OCI-LY1 (cell line): ENCODE measurements at regions not wholly inside any gene's neighbourhood (a gene's known extent, or its start where the extent isn't known, plus 50 kb on each side); places are given as distances from the start of the nearest gene placed in this dataset.

Experiments used
- H2AFZ ChIP-seq: fragments of 200-600 bp; sonication (generic), shearing (Covaris generic); 2 replicates; pipeline ENCODE4 v1.6.0; 2014; ENCODE audit warnings: antibody characterized with exemption, mild to moderate bottlenecking, low read length
- H3F3A ChIP-seq: fragments of 200-600 bp; sonication (generic), shearing (Covaris generic); 2 replicates; pipeline ENCODE4 v1.6.0; 2014; ENCODE audit warnings: mild to moderate bottlenecking, antibody characterized with exemption, low read length, moderate library complexity; ENCODE audit not compliant: insufficient read depth
- H3K27ac ChIP-seq: fragments of 200-600 bp; sonication (generic); 2 replicates; pipeline ENCODE4 v1.5.1; 2014; ENCODE audit warnings: low read length, mixed run types, mild to moderate bottlenecking, low read depth; ENCODE audit not compliant: poor library complexity, severe bottlenecking
- H3K27me3 ChIP-seq: fragments of 200-600 bp; sonication (generic); 2 replicates; pipeline ENCODE4 v1.6.0; 2014; ENCODE audit warnings: antibody characterized with exemption, mild to moderate bottlenecking, low read length, moderate library complexity; ENCODE audit not compliant: insufficient read depth
- H3K36me3 ChIP-seq: fragments of 200-600 bp; sonication (generic); 2 replicates; pipeline ENCODE4 v1.6.1; 2014; ENCODE audit warnings: mild to moderate bottlenecking, antibody characterized with exemption, low read length, moderate library complexity, mixed read lengths; ENCODE audit not compliant: insufficient read depth
- H3K4me1 ChIP-seq: fragments of 200-600 bp; sonication (generic); 2 replicates; pipeline ENCODE4 v1.5.1; 2014; ENCODE audit warnings: mild to moderate bottlenecking, low read length, moderate library complexity; ENCODE audit not compliant: insufficient read depth, severe bottlenecking
- H3K4me2 ChIP-seq: fragments of 200-600 bp; sonication (generic), shearing (Covaris generic); 2 replicates; pipeline ENCODE4 v1.6.1; 2014; ENCODE audit warnings: low read length
- H3K4me3 ChIP-seq: fragments of 200-600 bp; sonication (generic); 2 replicates; pipeline ENCODE4 v1.5.1; 2014; ENCODE audit warnings: low read length, low read depth, mild to moderate bottlenecking, mixed read lengths; ENCODE audit not compliant: poor library complexity, severe bottlenecking
- H3K79me2 ChIP-seq: fragments of 200-600 bp; shearing (Covaris generic); 2 replicates; pipeline ENCODE4 v1.6.1; 2016; ENCODE audit warnings: mixed run types, low read length, mixed read lengths; ENCODE audit not compliant: insufficient read depth
- H3K9ac ChIP-seq: fragments of 200-600 bp; sonication (generic), shearing (Covaris generic); 2 replicates; pipeline ENCODE4 v1.6.1; 2014; ENCODE audit warnings: mild to moderate bottlenecking, low read length, mixed read lengths
- H3K9me2 ChIP-seq: fragments of 200-600 bp; sonication (generic), shearing (Covaris generic); 2 replicates; pipeline ENCODE4 v1.6.1; 2014; ENCODE audit warnings: low read depth, mild to moderate bottlenecking, low read length, mixed read lengths
- H3K9me3 ChIP-seq: fragments of 200-600 bp; shearing (Covaris generic); 2 replicates; pipeline ENCODE4 v1.6.1; 2014; ENCODE audit warnings: low read length, mixed read lengths
- H4K20me1 ChIP-seq: fragments of 200-600 bp; sonication (generic), shearing (Covaris generic); 2 replicates; pipeline ENCODE4 v1.6.0; 2016; ENCODE audit warnings: mild to moderate bottlenecking, low read length; ENCODE audit not compliant: insufficient read depth
- EZH2 ChIP-seq: fragments of 200-600 bp; sonication (generic), shearing (Covaris generic); IDR thresholded peaks from 2 replicates; pipeline ENCODE4 v1.8.0; 2017; ENCODE audit warnings: borderline replicate concordance, mixed run types, mild to moderate bottlenecking, antibody characterized with exemption, low read length, moderate library complexity, mixed read lengths
- TF ChIP-seq, protein P1 (sequence below): fragments of 200-600 bp; sonication (generic), shearing (Covaris generic); IDR thresholded peaks from 2 replicates; pipeline ENCODE4 v1.5.1; 2017; ENCODE audit warnings: mild to moderate bottlenecking, antibody characterized with exemption, low read length, moderate library complexity, mixed read lengths

- no peaks in the 10 kb centered on the region for H3K79me2 ChIP-seq
- H3K36me3 ChIP-seq: no peaks in the 10 kb centered on the region
- no peaks in the 10 kb centered on the region for H4K20me1 ChIP-seq
- H3K9me3 ChIP-seq: no peaks in the 10 kb centered on the region
- H3K27me3 ChIP-seq: peaks cover 12% of the 10 kb centered on the region; the same call in 1 of the 2 replicates
- H3K9ac ChIP-seq: no peak overlapping the region
- H3K27ac ChIP-seq: no peak overlapping the region
- no peak overlapping the region for H3K4me2 ChIP-seq
- H3K4me3 ChIP-seq: no peak overlapping the region
- H3K4me1 ChIP-seq: no peaks in the 10 kb centered on the region
- H3F3A ChIP-seq: no peaks in the 10 kb centered on the region
- no peak for TF ChIP-seq EZH2
- TF ChIP-seq, protein P1, sequence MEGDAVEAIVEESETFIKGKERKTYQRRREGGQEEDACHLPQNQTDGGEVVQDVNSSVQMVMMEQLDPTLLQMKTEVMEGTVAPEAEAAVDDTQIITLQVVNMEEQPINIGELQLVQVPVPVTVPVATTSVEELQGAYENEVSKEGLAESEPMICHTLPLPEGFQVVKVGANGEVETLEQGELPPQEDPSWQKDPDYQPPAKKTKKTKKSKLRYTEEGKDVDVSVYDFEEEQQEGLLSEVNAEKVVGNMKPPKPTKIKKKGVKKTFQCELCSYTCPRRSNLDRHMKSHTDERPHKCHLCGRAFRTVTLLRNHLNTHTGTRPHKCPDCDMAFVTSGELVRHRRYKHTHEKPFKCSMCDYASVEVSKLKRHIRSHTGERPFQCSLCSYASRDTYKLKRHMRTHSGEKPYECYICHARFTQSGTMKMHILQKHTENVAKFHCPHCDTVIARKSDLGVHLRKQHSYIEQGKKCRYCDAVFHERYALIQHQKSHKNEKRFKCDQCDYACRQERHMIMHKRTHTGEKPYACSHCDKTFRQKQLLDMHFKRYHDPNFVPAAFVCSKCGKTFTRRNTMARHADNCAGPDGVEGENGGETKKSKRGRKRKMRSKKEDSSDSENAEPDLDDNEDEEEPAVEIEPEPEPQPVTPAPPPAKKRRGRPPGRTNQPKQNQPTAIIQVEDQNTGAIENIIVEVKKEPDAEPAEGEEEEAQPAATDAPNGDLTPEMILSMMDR: no peak
- H2AFZ ChIP-seq: no peak overlapping the region
- H3K9me2 ChIP-seq: no peaks in the 10 kb centered on the region
Observed at GRCh38 chr11:69227271-69227670, 66.7 kb upstream of the MYEOV start.

DNA sequence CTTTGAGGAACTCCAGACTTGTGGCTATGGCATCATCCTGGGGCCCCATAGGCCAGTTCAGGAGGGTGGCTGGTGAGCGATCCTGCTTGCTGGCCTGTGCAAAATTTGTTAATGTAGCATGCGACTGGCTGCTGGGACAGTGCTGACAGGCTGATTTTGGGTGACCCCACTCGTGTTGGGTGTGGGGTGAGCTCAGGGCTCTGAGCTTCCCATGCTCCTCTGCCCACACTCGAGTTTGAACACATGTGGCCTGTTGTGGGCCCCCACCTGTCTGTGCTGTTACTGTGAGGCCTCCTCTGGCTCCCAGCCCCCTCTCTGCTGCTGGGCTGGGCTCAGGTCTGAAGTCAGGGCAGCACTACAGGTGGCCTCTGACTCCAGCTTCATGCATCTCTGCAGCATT lies 64.4 kb upstream of the MYEOV start:
- H3K27ac ChIP-seq: no peak overlapping the region
- H3K4me3 ChIP-seq: no peak overlapping the region
- no peaks in the 10 kb centered on the region for H3K4me1 ChIP-seq
- H3K27me3 ChIP-seq: peaks cover 12% of the 10 kb centered on the region; the same call in 1 of the 2 replicates
- no peak overlapping the region for H2AFZ ChIP-seq
- H4K20me1 ChIP-seq: no peaks in the 10 kb centered on the region
- no peaks in the 10 kb centered on the region for H3K36me3 ChIP-seq
- H3K79me2 ChIP-seq: no peaks in the 10 kb centered on the region
- no peaks in the 10 kb centered on the region for H3K9me2 ChIP-seq
- H3K9me3 ChIP-seq: no peaks in the 10 kb centered on the region
- no peak overlapping the region for H3K9ac ChIP-seq
- TF ChIP-seq EZH2: no peak
- TF ChIP-seq, protein P1: no peak
- H3F3A ChIP-seq: no peaks in the 10 kb centered on the region
- H3K4me2 ChIP-seq: no peak overlapping the region

- Histone ChIP-seq H3K79me2 (no peaks in the 10 kb centered on the region), H3K9me3 (no peaks in the 10 kb centered on the region), H2AFZ (no peak overlapping the region), H3F3A (no peaks in the 10 kb centered on the region), H3K4me3 (no peak overlapping the region), H3K4me1 (no peaks in the 10 kb centered on the region), H4K20me1 (no peaks in the 10 kb centered on the region), H3K9me2 (no peaks in the 10 kb centered on the region), H3K36me3 (no peaks in the 10 kb centered on the region), H3K4me2 (no peak overlapping the region), H3K27ac (no peak overlapping the region), H3K9ac (no peak overlapping the region), H3K27me3 (0 out of 2 replicates have a peak, but pooled peaks cover 3% of the 10 kb centered on the region)
- no peak for TF ChIP-seq EZH2
- TF ChIP-seq, protein P1: no peak
Observed at GRCh38 chr11:69230856-69231425, 63.0 kb upstream of the MYEOV start.
